ENCODE measurements at regions not wholly inside any gene's neighbourhood (a gene's known extent, or its start where the extent isn't known, plus 50 kb on each side); places are given as distances from the start of the nearest gene placed in this dataset.

GRCh38 chr12:75702477-75703093 lies 191.2 kb upstream of the KRR1 start:
- DNase-seq (no peak), ATAC-seq (no peak)
- Histone ChIP-seq H3K27ac (no peak overlapping the region), H3K36me3 (no peaks in the 10 kb centered on the region), H3K4me1 (peaks cover 2% of the 10 kb centered on the region), H3K27me3 (no peaks in the 10 kb centered on the region), H3K4me3 (no peak overlapping the region), H3K9me3 (no peaks in the 10 kb centered on the region)
- no peak for TF ChIP-seq CTCF (IDR thresholded peaks at IDR 0.05)
- intact Hi-C loops (cut with DNase I), result no loop called here

GRCh38 chr12:75701859-75702258 lies 190.4 kb upstream of the KRR1 start:
- Histone ChIP-seq H3K27ac (no peak overlapping the region), H3K4me3 (no peak overlapping the region), H3K4me1 (peaks cover 2% of the 10 kb centered on the region), H3K27me3 (no peaks in the 10 kb centered on the region), H3K9me3 (no peaks in the 10 kb centered on the region), H3K36me3 (no peaks in the 10 kb centered on the region)
- intact Hi-C loops (cut with DNase I), result no loop called here
- DNase-seq (no peak), ATAC-seq (no peak)
- TF ChIP-seq CTCF (IDR thresholded peaks at IDR 0.05), result no peak

- intact Hi-C loops (cut with DNase I), result no loop called here
- ATAC-seq (no peak), DNase-seq (no peak)
- no peaks in the 10 kb centered on the region for H3K9me3 ChIP-seq
- H3K36me3 ChIP-seq, result no peaks in the 10 kb centered on the region
- no peak overlapping the region for H3K4me3 ChIP-seq
- no peak overlapping the region for H3K27ac ChIP-seq
- no peaks in the 10 kb centered on the region for H3K4me1 ChIP-seq
- no peaks in the 10 kb centered on the region for H3K27me3 ChIP-seq
- no peak for TF ChIP-seq CTCF (IDR thresholded peaks at IDR 0.05)
These were observed 188.5 kb upstream of the KRR1 start for GRCh38 chr12:75699728-75700496.

- no peak overlapping the region for H3K27ac ChIP-seq
- H3K4me3 ChIP-seq, result no peak overlapping the region
- H3K4me1 ChIP-seq, result no peaks in the 10 kb centered on the region
- TF ChIP-seq CTCF (IDR thresholded peaks at IDR 0.05), result no peak
- no peaks in the 10 kb centered on the region for H3K9me3 ChIP-seq
- intact Hi-C loops (cut with DNase I), result no loop called here
- no peak for DNase-seq
- no peaks in the 10 kb centered on the region for H3K36me3 ChIP-seq
- no peak for ATAC-seq
- H3K27me3 ChIP-seq, result no peaks in the 10 kb centered on the region
These were observed 187.8 kb upstream of the KRR1 start for GRCh38 chr12:75699251-75699650.

- intact Hi-C loops (cut with DNase I), result no loop called here
- DNase-seq (no peak), ATAC-seq (no peak)
- Histone ChIP-seq H3K27me3 (no peaks in the 10 kb centered on the region), H3K9me3 (no peaks in the 10 kb centered on the region), H3K4me3 (no peak overlapping the region), H3K27ac (no peak overlapping the region), H3K36me3 (no peaks in the 10 kb centered on the region), H3K4me1 (no peaks in the 10 kb centered on the region)
- TF ChIP-seq CTCF (IDR thresholded peaks at IDR 0.05), result no peak
These were observed 186.6 kb upstream of the KRR1 start for GRCh38 chr12:75698052-75698451.
